DMS79 (cell line): ENCODE measurements at regions not wholly inside any gene's neighbourhood (a gene's known extent, or its start where the extent isn't known, plus 50 kb on each side); places are given as distances from the start of the nearest gene placed in this dataset.
"Not testable (repeated sequence)": the region's sequence is repeated elsewhere in the genome, so short reads cannot be mapped to it uniquely, and the experiment has no call there.

Experiments
- DNase-seq: peaks from one replicate; lab custom pipeline; 2025; lab: John Stamatoyannopoulos, UW

GRCh38 chr1:88466899-88467580 is 217.0 kb upstream of the PKN2 start:
- DNase-seq: no peak

- no peak for DNase-seq
Measured at GRCh38 chr1:88472298-88472697, 211.8 kb upstream of the PKN2 start.

DNA sequence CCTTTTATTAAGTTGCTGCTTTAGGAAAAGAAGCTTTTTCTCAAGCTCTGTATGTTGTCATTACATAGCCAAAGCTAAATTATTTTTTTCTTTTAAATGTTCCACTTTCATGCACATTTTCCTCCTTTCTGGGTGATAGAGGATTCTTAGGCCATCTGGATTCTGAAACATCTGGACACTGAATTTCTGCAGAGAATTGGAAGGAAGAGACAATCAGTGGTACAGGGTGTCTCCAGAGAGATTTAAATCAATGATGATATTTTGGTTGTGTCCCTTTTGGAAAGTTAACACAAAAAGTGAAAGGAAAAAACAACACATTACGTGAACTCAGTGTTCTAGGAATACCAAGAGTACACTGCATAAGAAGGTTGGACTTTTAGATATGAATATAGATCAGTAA is 211.4 kb upstream of the PKN2 start:
- DNase-seq: no peak

DNA sequence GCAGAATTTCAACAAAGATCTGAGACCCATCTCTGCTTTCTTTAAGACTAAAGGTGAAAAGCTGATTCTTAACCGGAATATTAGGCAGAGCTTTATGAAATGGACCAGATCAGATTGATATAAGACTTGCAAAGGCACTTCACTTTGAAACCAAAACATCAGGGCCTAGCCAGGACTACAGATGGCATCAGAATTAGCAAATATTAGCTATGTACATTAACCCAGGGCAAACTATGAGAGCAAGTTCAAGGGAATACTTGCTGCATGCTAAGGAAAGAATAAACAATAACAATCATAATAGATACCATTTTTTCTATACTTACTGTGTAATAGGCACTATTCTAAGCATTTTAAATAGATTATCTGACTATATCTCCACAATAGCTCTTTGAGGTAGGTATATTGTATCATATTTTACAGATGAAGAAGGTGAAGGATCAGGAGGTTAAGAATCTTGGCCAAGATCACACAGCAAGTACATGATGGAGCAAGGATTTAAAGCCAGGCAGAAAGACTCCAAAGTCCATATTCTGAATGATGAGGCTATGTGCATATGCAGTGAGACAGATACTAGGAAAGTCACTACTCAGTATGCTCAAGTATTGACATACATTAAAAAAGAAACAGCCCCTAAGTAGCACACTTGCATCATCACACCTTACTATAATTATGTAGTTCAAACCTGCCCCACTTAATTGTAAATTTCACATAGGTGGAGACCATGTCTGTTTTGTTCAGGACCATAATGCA is 209.3 kb upstream of the PKN2 start:
- no peak for DNase-seq

DNA sequence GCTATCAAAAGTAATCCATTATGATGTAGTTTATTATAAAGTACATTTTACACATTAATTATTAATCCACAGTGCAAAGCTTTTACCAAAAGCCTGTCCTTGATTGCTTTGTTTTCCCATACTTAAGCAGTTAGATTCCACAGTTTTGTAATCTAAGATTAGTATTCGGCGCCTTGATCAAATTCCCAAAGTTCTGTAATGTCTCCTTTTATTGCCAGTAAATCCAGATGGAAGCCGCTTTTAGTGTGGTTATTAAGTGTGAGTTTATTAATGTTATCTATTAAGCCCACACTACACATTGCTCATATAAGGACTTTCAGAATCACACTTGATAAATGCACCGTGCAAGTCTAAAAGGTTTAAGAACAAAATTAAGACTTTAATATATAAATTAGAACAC is 199.2 kb upstream of the PKN2 start:
- DNase-seq: no peak

GRCh38 chr1:88488237-88488636 is 195.8 kb upstream of the PKN2 start:
- DNase-seq: no peak

GRCh38 chr1:88490676-88491075 is 193.4 kb upstream of the PKN2 start:
- no peak for DNase-seq

DNA sequence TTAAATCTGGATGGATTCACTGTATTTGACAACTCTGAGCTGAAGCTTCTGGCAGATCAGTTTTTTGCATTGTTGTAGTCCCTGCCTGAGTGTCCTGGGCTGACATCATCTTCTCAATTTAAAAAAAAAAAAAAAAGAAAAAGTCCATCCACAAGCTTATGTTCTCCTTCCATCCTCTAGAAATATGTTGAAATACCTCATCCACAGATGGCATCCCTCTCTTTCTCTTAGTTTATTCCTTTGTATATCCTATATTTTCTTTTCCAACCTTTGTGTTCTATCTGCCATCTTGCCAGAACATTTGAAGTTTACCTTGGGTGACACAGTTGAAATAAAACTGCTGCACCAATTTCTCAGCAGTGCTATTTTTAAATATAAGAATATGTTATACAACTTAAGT is 184.4 kb upstream of the PKN2 start:
- no peak for DNase-seq

DNA sequence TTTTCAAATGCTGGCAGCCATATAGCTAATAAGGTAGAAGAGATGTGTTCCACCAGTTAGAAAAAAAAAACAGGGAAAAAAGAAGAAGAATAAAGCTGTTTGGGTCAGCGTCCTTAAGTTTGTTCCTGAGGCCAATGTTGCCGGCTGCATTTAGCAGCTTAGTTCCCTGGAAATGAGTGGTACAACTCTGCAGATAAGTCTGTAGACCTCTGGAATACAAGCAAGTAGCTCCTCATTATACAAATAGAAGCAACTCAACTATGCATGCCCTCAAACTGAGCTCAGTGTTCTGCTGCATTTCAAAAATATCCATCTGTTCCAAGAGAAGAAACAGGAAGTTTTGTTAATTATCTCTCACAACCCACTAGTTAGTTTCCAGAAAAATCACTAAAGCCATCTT is 181.2 kb upstream of the PKN2 start:
- DNase-seq: no peak

DNA sequence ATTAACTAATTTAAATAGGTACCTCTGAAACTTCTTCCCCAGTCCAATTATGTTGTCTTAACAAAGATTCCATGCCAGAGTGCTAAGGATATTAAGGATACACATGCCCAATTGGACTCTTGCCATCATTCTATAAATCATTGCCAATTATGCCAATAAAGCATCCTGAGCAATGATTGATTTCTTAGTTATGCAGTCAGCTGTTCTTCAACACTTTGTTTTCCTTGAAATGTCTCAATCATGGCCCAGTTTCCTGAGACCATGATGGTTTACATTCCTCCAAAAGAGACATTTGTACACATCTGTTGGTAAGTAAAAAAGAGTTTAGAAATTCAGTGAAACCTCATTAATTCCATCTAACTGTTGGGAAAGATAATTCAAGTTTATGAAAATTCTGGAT is 180.4 kb upstream of the PKN2 start:
- DNase-seq: no peak

DNA sequence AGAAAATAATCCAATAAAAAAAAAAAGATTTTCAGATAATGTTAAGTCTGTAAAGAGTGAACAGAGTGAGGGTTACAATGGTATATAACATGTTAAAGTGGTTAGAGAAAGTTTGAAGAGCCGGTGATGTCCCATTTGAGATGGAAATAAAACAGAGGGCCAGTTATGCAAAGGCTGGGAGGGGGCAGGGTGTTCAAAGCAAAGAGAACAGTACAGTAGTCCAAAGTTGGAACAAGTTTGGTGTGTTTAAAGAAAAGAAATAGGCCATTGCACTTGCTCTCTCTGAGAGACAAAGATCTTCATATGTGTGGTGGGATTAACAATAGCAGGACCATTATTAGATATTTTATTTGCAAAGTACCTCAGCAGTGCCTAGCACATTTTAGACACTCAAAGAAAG is 179.5 kb upstream of the PKN2 start:
- no peak for DNase-seq

GRCh38 chr1:88509379-88509778 is 174.7 kb upstream of the PKN2 start:
- no peak for DNase-seq

DNA sequence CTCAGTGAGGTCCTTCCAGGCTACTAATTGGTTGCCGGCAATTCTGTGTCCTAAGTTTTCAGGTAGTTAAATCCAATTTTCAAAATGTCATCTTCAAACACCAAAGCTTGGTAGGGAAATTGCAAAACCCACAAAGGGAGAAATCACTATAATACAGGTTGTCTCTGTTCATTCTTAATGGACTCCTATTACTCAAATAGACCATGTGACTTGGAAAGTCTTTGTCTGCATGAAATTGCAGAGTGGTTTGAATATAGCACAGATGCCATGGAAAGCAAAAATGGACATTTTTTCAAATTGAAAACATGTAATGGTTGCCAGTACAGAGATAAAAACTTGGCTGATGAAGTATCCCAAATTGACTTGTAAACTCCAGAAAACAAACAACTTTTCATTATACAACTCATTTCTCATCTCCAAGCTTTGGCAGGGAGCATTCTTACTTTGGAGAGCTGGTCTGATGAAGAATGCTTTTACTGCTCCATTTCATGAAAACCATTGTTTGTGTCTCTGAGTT is 169.5 kb upstream of the PKN2 start:
- no peak for DNase-seq

GRCh38 chr1:88517499-88517898 is 166.6 kb upstream of the PKN2 start:
- not testable (repeated sequence) for DNase-seq

- no peak for DNase-seq
Measured at GRCh38 chr1:88519156-88519555, 164.9 kb upstream of the PKN2 start.

DNA sequence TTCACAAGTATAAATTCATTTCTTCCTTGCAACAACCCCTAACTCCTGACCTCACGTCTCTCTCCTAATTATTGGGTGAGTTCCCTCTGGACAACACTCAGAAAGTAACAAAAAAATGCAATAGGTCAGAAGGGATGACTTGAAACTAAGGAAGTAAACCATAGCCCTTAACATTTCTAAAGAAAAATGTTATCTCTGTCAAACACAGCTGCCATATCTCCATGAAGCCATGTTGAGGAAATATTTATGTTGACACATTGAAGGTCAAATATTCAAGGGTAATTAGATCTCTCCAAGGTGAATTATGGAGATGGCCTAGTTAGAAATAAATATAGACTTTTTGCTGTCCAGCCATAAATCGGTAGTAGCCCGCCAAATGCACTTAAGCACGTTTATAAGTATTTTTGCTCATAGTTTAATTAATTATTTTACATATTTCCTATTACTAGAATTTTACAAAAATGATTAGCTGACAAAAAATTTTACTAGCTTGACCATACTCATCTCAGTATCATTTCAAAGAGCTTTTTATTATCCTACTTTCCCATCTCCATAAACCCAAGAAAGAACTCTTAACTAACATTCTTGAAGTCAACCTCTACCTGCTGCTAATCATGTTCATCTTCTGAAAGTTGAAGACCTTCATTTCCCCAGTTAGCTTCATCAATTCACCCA is 160.1 kb upstream of the PKN2 start:
- no peak for DNase-seq

DNA sequence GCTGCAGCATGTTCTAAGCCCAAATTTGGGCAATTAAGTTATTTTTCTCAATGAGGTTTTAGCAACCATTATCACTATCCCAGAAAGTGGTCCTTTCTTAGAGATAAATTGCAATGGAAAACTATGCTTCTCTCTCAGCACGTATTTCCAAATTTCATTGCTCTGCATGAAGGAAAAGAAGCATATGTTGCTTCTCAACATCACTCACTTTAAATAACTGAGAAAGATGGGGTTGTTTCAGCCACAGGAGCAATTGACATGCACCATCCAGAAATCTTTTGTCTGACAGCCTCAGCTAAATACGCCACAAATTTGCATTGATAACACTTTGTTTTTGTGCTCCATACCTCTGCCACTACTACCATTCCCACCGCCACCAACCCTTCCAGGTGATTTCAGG is 157.6 kb upstream of the PKN2 start:
- no peak for DNase-seq

DNA sequence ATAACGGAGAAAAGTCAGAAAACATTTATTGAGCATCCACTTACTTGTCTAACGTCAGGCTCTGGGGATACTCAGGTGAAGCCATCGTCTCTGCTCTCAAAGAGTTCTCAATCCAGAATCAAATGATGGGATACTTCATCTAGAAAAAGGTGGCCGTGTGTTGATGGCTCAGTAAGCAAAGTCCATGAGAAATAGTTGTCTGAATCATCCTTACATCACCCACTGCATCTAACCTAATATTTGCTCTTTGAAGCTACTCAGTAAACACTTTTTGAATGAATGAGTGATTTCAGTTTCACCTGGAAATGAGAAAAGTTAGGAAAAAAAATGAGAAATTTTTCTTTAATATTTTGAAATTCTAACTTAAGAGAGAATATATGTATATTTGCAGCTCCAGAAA is 155.3 kb upstream of the PKN2 start:
- DNase-seq: no peak

- no peak for DNase-seq
Measured at GRCh38 chr1:88529581-88529980, 154.5 kb upstream of the PKN2 start.

GRCh38 chr1:88530246-88530645 is 153.8 kb upstream of the PKN2 start:
- no peak for DNase-seq

- DNase-seq: no peak
Measured at GRCh38 chr1:88537787-88538186, 146.3 kb upstream of the PKN2 start.

GRCh38 chr1:88538222-88538899 is 145.7 kb upstream of the PKN2 start:
- no peak for DNase-seq

DNA sequence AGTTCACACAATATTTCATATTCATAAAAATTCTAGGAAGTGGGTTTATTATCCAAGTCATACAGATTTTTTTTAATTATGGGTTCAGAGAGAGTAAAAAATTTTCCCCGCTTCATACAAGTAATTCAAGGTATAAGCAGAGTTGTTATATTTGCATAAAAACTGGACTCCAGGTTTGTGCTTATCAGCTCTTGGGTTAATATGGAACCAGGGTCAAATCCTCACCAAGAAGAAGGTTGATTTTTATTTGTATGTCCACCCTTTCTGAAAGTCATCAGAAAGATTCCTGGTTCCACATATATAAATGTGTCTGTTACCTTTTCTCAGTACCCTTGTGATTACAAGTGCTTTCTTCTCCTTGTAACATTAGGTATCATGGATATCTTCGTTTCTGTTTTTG is 143.8 kb upstream of the PKN2 start:
- no peak for DNase-seq
